GM21526 (cell line): ENCODE measurements at regions not wholly inside any gene's neighbourhood (a gene's known extent, or its start where the extent isn't known, plus 50 kb on each side); places are given as distances from the start of the nearest gene placed in this dataset.

Source experiments
- ATAC-seq: cut with Tn5 transposase; IDR thresholded peaks from one replicate; pipeline ENCODE4 v1.9.1; 2021; ENCODE audit warnings: moderate library complexity; ENCODE audit not compliant: unreplicated experiment, low FRiP score

GRCh38 chr13:94968757-94969086, 256.4 kb upstream of the SOX21 start:
- no peak for ATAC-seq

GRCh38 chr13:94968040-94968756, 255.9 kb upstream of the SOX21 start:
- ATAC-seq = peak; percentile 28

GRCh38 chr13:94967183-94968039, 255.1 kb upstream of the SOX21 start:
- ATAC-seq = peak; percentile 82

GRCh38 chr13:94966422-94966955, 254.1 kb upstream of the SOX21 start:
- no peak for ATAC-seq

- no peak for ATAC-seq
Measured at GRCh38 chr13:94959626-94960025, 247.3 kb upstream of the SOX21 start.

GRCh38 chr13:94956417-94957110, 244.2 kb upstream of the SOX21 start:
- no peak for ATAC-seq

- ATAC-seq = no peak
Measured at GRCh38 chr13:94952787-94953186, 240.4 kb upstream of the SOX21 start.

GRCh38 chr13:94950303-94950702, 238.0 kb upstream of the SOX21 start:
- ATAC-seq = no peak

- ATAC-seq = no peak
Measured at GRCh38 chr13:94947965-94948371, 235.6 kb upstream of the SOX21 start.

GRCh38 chr13:94947392-94947791, 235.0 kb upstream of the SOX21 start:
- ATAC-seq = no peak

- no peak for ATAC-seq
Measured at GRCh38 chr13:94946039-94946438, 233.7 kb upstream of the SOX21 start.

- ATAC-seq = no peak
Measured at GRCh38 chr13:94938124-94938523, 225.8 kb upstream of the SOX21 start.

GRCh38 chr13:94936633-94937032, 224.3 kb upstream of the SOX21 start:
- ATAC-seq = no peak

- ATAC-seq = no peak
Measured at GRCh38 chr13:94933936-94934335, 221.6 kb upstream of the SOX21 start.

- ATAC-seq = no peak
Measured at GRCh38 chr13:94933230-94933751, 220.9 kb upstream of the SOX21 start.

GRCh38 chr13:94928127-94928775, 215.9 kb upstream of the SOX21 start:
- no peak for ATAC-seq

- no peak for ATAC-seq
Measured at GRCh38 chr13:94925263-94925662, 212.9 kb upstream of the SOX21 start.

GRCh38 chr13:94921181-94921580, 208.8 kb upstream of the SOX21 start:
- no peak for ATAC-seq

GRCh38 chr13:94920578-94920977, 208.2 kb upstream of the SOX21 start:
- ATAC-seq = no peak

GRCh38 chr13:94917824-94918223, 205.5 kb upstream of the SOX21 start:
- no peak for ATAC-seq
